GM23338 (cell line): ENCODE measurements at regions not wholly inside any gene's neighbourhood (a gene's known extent, or its start where the extent isn't known, plus 50 kb on each side); places are given as distances from the start of the nearest gene placed in this dataset.

ENCODE experiments used
- ATAC-seq: fragments of 200-7000 bp; cut with Tn5 transposase; 3 replicates; pipeline ENCODE4 v1.9.1; 2020
- DNase-seq: peaks from one replicate; pipeline ENCODE4 v3.0.0-alpha.2; 2015; ENCODE audit warnings: low spot score
- H2AFZ ChIP-seq: fragments of 200-600 bp; sonication (generic); 2 replicates; pipeline ENCODE4 v1.8.0; 2016; ENCODE audit warnings: antibody characterized with exemption, mild to moderate bottlenecking, moderate library complexity
- H3F3A ChIP-seq: fragments of 200-600 bp; sonication (generic); replicated peaks from 2 replicates; pipeline ENCODE4 v1.8.0; 2017; ENCODE audit warnings: antibody characterized with exemption, mixed run types, low read depth
- H3K27ac ChIP-seq: fragments of 200-600 bp; sonication (generic); 2 replicates; pipeline ENCODE4 v1.6.1; 2016; ENCODE audit warnings: low read depth
- H3K27me3 ChIP-seq: fragments of 200-600 bp; sonication (generic); 2 replicates; pipeline ENCODE4 v1.8.0; 2016; ENCODE audit warnings: mild to moderate bottlenecking, mixed run types, moderate library complexity; ENCODE audit not compliant: insufficient read depth
- H3K36me3 ChIP-seq: fragments of 200-600 bp; sonication (generic); 2 replicates; pipeline ENCODE4 v1.8.0; 2016; ENCODE audit warnings: mild to moderate bottlenecking; ENCODE audit not compliant: insufficient read depth
- H3K4me1 ChIP-seq: fragments of 200-600 bp; sonication (generic); 2 replicates; pipeline ENCODE4 v1.8.0; 2016; ENCODE audit warnings: mild to moderate bottlenecking, moderate library complexity; ENCODE audit not compliant: insufficient read depth
- H3K4me2 ChIP-seq: fragments of 200-600 bp; sonication (generic); 2 replicates; pipeline ENCODE4 v1.7.1; 2017; ENCODE audit warnings: mixed run types
- H3K4me3 ChIP-seq: fragments of 200-600 bp; sonication (generic); 2 replicates; pipeline ENCODE4 v1.6.1; 2016; ENCODE audit warnings: mixed run types
- H3K79me2 ChIP-seq: fragments of 200-600 bp; sonication (generic); replicated peaks from 2 replicates; pipeline ENCODE4 v1.8.0; 2017; ENCODE audit warnings: mild to moderate bottlenecking; ENCODE audit not compliant: insufficient read depth
- H3K9me2 ChIP-seq: fragments of 200-600 bp; sonication (generic); 2 replicates; pipeline ENCODE4 v1.8.0; 2017; ENCODE audit not compliant: insufficient read depth
- H4K20me1 ChIP-seq: fragments of 200-600 bp; sonication (generic); replicated peaks from 2 replicates; pipeline ENCODE4 v1.8.0; 2017; ENCODE audit warnings: mild to moderate bottlenecking; ENCODE audit not compliant: insufficient read depth
- H3K27ac Mint-ChIP-seq: 2 replicates; pipeline ENCODE4 v1.8.0; 2020; ENCODE audit warnings: inconsistent platforms, mild to moderate bottlenecking, moderate library complexity, mixed read lengths
- H3K27me3 Mint-ChIP-seq: 3 replicates; pipeline ENCODE4 v1.8.0; 2022; ENCODE audit warnings: low read depth, mild to moderate bottlenecking, moderate library complexity, mixed read lengths, inconsistent platforms; ENCODE audit not compliant: insufficient read depth, poor library complexity
- H3K36me3 Mint-ChIP-seq: 3 replicates; pipeline ENCODE4 v1.8.0; 2021; ENCODE audit warnings: low read depth, mild to moderate bottlenecking, inconsistent platforms, moderate library complexity, mixed read lengths
- H3K4me1 Mint-ChIP-seq: 3 replicates; pipeline ENCODE4 v1.8.0; 2020; ENCODE audit warnings: mild to moderate bottlenecking, inconsistent platforms, mixed read lengths
- H3K4me3 Mint-ChIP-seq: 3 replicates; pipeline ENCODE4 v1.8.0; 2021; ENCODE audit warnings: moderate library complexity, mild to moderate bottlenecking, inconsistent platforms, mixed read lengths
- H3K9me3 Mint-ChIP-seq: 3 replicates; pipeline ENCODE4 v1.8.0; 2020; ENCODE audit warnings: moderate library complexity, mild to moderate bottlenecking, inconsistent platforms, mixed read lengths
- EZH2 ChIP-seq: fragments of 200-600 bp; sonication (generic); IDR thresholded peaks from one replicate; pipeline ENCODE4 v1.8.0; 2017; ENCODE audit warnings: antibody characterized with exemption, mild to moderate bottlenecking, low read depth; ENCODE audit not compliant: unreplicated experiment
- EZH2phosphoT487 ChIP-seq: fragments of 200-600 bp; sonication (generic); IDR thresholded peaks from one replicate; pipeline ENCODE4 v1.8.1; 2018; ENCODE audit warnings: antibody characterized with exemption; ENCODE audit not compliant: unreplicated experiment
- JUNB ChIP-seq: IDR thresholded peaks from one replicate; pipeline ENCODE4 v1.6.1; 2016; ENCODE audit warnings: antibody characterized with exemption; ENCODE audit not compliant: unreplicated experiment
- NANOG ChIP-seq: IDR thresholded peaks from 2 replicates; pipeline ENCODE4 v1.6.1; 2016; ENCODE audit warnings: antibody characterized with exemption, borderline replicate concordance
- POLR2AphosphoS5 ChIP-seq: IDR thresholded peaks from 2 replicates; pipeline ENCODE4 v1.6.1; 2016; ENCODE audit warnings: antibody characterized with exemption, low read depth
- STAT1 ChIP-seq: IDR thresholded peaks from one replicate; pipeline ENCODE4 v1.6.1; 2016; ENCODE audit warnings: antibody characterized with exemption; ENCODE audit not compliant: unreplicated experiment
- ZNF114 ChIP-seq: fragments of 250-450 bp; sonication (Bioruptor Pico); IDR thresholded peaks from 2 replicates; pipeline ENCODE4 v1.5.0; 2020; ENCODE audit warnings: mild to moderate bottlenecking, moderate library complexity
- ZNF331 ChIP-seq: fragments of 250-450 bp; sonication (Bioruptor Pico); IDR thresholded peaks from 2 replicates; pipeline ENCODE4 v1.5.0; 2020; ENCODE audit warnings: low read depth, mild to moderate bottlenecking, moderate library complexity
- TF ChIP-seq, protein P1 (sequence below), 2 experiments: fragments of 200-600 bp in 1 of 2; sonication (generic) in 1 of 2; conservative IDR thresholded peaks; 2 replicates each; pipeline versions ENCODE4 v1.5.1 to v1.6.1; 2016 to 2017; ENCODE audit warnings: antibody characterized with exemption in 2 of 2, low read depth in 2 of 2, mild to moderate bottlenecking in 2 of 2, moderate library complexity in 1 of 2
- TF ChIP-seq, protein P2 (sequence below): IDR thresholded peaks from one replicate; pipeline ENCODE4 v1.6.1; 2018; ENCODE audit warnings: antibody characterized with exemption; ENCODE audit not compliant: unreplicated experiment
- TF ChIP-seq, protein P3 (sequence below): IDR thresholded peaks from 2 replicates; pipeline ENCODE4 v1.6.1; 2016; ENCODE audit warnings: antibody characterized with exemption

DNA sequence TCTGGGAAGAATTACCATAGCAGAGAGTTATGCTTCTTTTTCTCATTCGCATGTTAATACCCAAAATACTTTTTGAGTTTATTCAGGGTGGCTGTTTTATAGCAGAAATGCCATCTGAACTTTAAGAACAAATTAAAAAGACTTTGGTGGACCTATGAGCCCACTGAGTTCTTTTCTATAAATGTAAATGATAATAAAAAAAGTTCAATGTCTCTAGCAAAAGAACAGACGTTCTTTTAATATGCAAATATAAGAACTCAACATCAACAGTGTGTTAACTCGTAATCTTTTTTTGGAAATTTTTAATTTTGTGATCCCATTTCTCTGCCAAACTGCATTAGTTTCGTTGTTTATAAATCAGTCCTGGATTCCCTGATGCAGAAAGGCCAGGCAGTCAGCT lies 1283.0 kb upstream of the NUDT12 start:
- Histone ChIP-seq H3K4me2 (no peak overlapping the region), H4K20me1 (no peaks in the 10 kb centered on the region), H2AFZ (no peak overlapping the region), H3K36me3 (no peaks in the 10 kb centered on the region), H3K79me2 (no peaks in the 10 kb centered on the region), H3F3A (no peaks in the 10 kb centered on the region), H3K9me2 (no peaks in the 10 kb centered on the region; the same call in 1 of the 2 replicates), H3K27ac (no peak overlapping the region), H3K4me3 (no peak overlapping the region), H3K27me3 (no peaks in the 10 kb centered on the region), H3K4me1 (peaks cover 34% of the 10 kb centered on the region)
- Mint-ChIP-seq H3K36me3 (no peaks in the 10 kb centered on the region), H3K27ac (no peak overlapping the region), H3K4me3 (no peak overlapping the region), H3K4me1 (peaks cover 23% of the 10 kb centered on the region), H3K9me3 (no peaks in the 10 kb centered on the region; the same call in 1 of the 3 replicates), H3K27me3 (peaks cover 4% of the 10 kb centered on the region)
- DNase-seq (no peak), ATAC-seq (no peak)
- TF ChIP-seq POLR2AphosphoS5 (no peak), NANOG (no peak)

DNA sequence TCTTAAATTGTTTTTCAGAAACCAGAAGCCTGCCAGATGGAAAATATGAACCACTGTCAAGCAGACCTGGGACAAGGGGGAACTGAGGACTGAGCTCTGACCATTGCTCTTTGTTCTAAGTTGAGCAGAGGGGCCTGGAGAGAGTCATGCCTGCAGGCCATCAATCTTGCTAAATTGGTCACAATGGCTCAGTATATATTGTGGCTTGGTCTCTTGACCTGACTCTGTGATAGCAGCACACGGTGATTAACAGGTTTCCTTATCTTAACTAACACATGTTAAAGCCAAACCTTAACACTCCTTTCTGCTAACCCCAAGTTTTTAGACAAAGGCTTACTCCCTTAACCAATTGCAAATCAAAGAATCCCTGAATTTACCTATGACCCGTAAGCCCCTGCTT lies 1281.2 kb upstream of the NUDT12 start:
- H3K27ac ChIP-seq = no peak overlapping the region
- Mint-ChIP-seq H3K9me3 (no peaks in the 10 kb centered on the region; the same call in 2 of the 3 replicates), H3K4me3 (no peak overlapping the region), H3K27ac (no peak overlapping the region), H3K27me3 (peaks cover 2% of the 10 kb centered on the region), H3K4me1 (peaks cover 32% of the 10 kb centered on the region), H3K36me3 (no peaks in the 10 kb centered on the region)
- peaks cover 46% of the 10 kb centered on the region for H3K4me1 ChIP-seq
- no peaks in the 10 kb centered on the region for H3K27me3 ChIP-seq
- H2AFZ ChIP-seq = no peak overlapping the region
- DNase-seq (no peak), ATAC-seq (no peak)
- H3K79me2 ChIP-seq = no peaks in the 10 kb centered on the region
- H3K36me3 ChIP-seq = no peaks in the 10 kb centered on the region
- no peaks in the 10 kb centered on the region for H3K9me2 ChIP-seq
- no peak overlapping the region for H3K4me3 ChIP-seq
- H3K4me2 ChIP-seq = no peak overlapping the region
- TF ChIP-seq EZH2 (no peak), STAT1 (no peak), NANOG (no peak), JUNB (no peak), POLR2AphosphoS5 (no peak), EZH2phosphoT487 (no peak), ZNF114 (CRISPR knock-in tag) (no peak), ZNF331 (no peak)
- TF ChIP-seq, protein P1, sequence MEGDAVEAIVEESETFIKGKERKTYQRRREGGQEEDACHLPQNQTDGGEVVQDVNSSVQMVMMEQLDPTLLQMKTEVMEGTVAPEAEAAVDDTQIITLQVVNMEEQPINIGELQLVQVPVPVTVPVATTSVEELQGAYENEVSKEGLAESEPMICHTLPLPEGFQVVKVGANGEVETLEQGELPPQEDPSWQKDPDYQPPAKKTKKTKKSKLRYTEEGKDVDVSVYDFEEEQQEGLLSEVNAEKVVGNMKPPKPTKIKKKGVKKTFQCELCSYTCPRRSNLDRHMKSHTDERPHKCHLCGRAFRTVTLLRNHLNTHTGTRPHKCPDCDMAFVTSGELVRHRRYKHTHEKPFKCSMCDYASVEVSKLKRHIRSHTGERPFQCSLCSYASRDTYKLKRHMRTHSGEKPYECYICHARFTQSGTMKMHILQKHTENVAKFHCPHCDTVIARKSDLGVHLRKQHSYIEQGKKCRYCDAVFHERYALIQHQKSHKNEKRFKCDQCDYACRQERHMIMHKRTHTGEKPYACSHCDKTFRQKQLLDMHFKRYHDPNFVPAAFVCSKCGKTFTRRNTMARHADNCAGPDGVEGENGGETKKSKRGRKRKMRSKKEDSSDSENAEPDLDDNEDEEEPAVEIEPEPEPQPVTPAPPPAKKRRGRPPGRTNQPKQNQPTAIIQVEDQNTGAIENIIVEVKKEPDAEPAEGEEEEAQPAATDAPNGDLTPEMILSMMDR (conservative IDR thresholded peaks at IDR 0.05; ENCODE audit: low read depth in 2 of 2) = no peak
- TF ChIP-seq, protein P2, sequence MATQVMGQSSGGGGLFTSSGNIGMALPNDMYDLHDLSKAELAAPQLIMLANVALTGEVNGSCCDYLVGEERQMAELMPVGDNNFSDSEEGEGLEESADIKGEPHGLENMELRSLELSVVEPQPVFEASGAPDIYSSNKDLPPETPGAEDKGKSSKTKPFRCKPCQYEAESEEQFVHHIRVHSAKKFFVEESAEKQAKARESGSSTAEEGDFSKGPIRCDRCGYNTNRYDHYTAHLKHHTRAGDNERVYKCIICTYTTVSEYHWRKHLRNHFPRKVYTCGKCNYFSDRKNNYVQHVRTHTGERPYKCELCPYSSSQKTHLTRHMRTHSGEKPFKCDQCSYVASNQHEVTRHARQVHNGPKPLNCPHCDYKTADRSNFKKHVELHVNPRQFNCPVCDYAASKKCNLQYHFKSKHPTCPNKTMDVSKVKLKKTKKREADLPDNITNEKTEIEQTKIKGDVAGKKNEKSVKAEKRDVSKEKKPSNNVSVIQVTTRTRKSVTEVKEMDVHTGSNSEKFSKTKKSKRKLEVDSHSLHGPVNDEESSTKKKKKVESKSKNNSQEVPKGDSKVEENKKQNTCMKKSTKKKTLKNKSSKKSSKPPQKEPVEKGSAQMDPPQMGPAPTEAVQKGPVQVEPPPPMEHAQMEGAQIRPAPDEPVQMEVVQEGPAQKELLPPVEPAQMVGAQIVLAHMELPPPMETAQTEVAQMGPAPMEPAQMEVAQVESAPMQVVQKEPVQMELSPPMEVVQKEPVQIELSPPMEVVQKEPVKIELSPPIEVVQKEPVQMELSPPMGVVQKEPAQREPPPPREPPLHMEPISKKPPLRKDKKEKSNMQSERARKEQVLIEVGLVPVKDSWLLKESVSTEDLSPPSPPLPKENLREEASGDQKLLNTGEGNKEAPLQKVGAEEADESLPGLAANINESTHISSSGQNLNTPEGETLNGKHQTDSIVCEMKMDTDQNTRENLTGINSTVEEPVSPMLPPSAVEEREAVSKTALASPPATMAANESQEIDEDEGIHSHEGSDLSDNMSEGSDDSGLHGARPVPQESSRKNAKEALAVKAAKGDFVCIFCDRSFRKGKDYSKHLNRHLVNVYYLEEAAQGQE = no peak
- TF ChIP-seq, protein P3, sequence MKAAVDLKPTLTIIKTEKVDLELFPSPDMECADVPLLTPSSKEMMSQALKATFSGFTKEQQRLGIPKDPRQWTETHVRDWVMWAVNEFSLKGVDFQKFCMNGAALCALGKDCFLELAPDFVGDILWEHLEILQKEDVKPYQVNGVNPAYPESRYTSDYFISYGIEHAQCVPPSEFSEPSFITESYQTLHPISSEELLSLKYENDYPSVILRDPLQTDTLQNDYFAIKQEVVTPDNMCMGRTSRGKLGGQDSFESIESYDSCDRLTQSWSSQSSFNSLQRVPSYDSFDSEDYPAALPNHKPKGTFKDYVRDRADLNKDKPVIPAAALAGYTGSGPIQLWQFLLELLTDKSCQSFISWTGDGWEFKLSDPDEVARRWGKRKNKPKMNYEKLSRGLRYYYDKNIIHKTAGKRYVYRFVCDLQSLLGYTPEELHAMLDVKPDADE = no peak
- no peaks in the 10 kb centered on the region for H3F3A ChIP-seq
- no peaks in the 10 kb centered on the region for H4K20me1 ChIP-seq
